WTC11 (cell line): ENCODE measurements at regions not wholly inside any gene's neighbourhood (a gene's known extent, or its start where the extent isn't known, plus 50 kb on each side); places are given as distances from the start of the nearest gene placed in this dataset.

ENCODE experiments used
- EMX1 ChIP-seq: fragments of 250-450 bp; sonication (Bioruptor Pico); IDR thresholded peaks from 2 replicates; pipeline ENCODE4 v1.8.0; 2021; ENCODE audit warnings: mild to moderate bottlenecking
- NR3C1 ChIP-seq: sonication (generic); formaldehyde crosslinking; conservative IDR thresholded peaks from 2 replicates; pipeline ENCODE4 v1.8.1; 2023; ENCODE audit warnings: low read depth, mild to moderate bottlenecking, missing genetic modification reagents
- ZNF232 ChIP-seq: sonication (generic); formaldehyde crosslinking; IDR thresholded peaks from 2 replicates; pipeline ENCODE4 v1.8.0; 2022; ENCODE audit warnings: mild to moderate bottlenecking, missing genetic modification reagents

GRCh38 chr11:81819462-81819861, 914.2 kb downstream of the FAM181B start:
- no peak for TF ChIP-seq EMX1
- no peak for TF ChIP-seq ZNF232 (CRISPR knock-in tag)
- no peak for TF ChIP-seq NR3C1 (CRISPR knock-in tag)
